ENCODE measurements at regions not wholly inside any gene's neighbourhood (a gene's known extent, or its start where the extent isn't known, plus 50 kb on each side); places are given as distances from the start of the nearest gene placed in this dataset.

GRCh38 chr11:92391364-92391763 lies 166.7 kb downstream of the FAT3 start:
- TF ChIP-seq FOXM1 (IDR thresholded peaks at IDR 0.05; ENCODE audit: borderline replicate concordance, low read depth) (no peak), CEBPB (IDR thresholded peaks at IDR 0.05) (no peak), TAF1 (IDR thresholded peaks at IDR 0.05; ENCODE audit: low read depth) (no peak), CREB1 (IDR thresholded peaks at IDR 0.05; ENCODE audit: low read depth) (no peak), TEAD4 (IDR thresholded peaks at IDR 0.05) (no peak), RAD21 (IDR thresholded peaks at IDR 0.05; ENCODE audit: low read depth) (no peak), MAX (IDR thresholded peaks at IDR 0.05) (no peak), TCF12 (IDR thresholded peaks at IDR 0.05; ENCODE audit: low read depth) (no peak)
- TF ChIP-seq, protein P1, sequence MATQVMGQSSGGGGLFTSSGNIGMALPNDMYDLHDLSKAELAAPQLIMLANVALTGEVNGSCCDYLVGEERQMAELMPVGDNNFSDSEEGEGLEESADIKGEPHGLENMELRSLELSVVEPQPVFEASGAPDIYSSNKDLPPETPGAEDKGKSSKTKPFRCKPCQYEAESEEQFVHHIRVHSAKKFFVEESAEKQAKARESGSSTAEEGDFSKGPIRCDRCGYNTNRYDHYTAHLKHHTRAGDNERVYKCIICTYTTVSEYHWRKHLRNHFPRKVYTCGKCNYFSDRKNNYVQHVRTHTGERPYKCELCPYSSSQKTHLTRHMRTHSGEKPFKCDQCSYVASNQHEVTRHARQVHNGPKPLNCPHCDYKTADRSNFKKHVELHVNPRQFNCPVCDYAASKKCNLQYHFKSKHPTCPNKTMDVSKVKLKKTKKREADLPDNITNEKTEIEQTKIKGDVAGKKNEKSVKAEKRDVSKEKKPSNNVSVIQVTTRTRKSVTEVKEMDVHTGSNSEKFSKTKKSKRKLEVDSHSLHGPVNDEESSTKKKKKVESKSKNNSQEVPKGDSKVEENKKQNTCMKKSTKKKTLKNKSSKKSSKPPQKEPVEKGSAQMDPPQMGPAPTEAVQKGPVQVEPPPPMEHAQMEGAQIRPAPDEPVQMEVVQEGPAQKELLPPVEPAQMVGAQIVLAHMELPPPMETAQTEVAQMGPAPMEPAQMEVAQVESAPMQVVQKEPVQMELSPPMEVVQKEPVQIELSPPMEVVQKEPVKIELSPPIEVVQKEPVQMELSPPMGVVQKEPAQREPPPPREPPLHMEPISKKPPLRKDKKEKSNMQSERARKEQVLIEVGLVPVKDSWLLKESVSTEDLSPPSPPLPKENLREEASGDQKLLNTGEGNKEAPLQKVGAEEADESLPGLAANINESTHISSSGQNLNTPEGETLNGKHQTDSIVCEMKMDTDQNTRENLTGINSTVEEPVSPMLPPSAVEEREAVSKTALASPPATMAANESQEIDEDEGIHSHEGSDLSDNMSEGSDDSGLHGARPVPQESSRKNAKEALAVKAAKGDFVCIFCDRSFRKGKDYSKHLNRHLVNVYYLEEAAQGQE (IDR thresholded peaks at IDR 0.05; ENCODE audit: low read depth) = no peak

GRCh38 chr11:92391808-92392207 lies 167.2 kb downstream of the FAT3 start:
- TF ChIP-seq RAD21 (IDR thresholded peaks at IDR 0.05; ENCODE audit: low read depth) (no peak), MAX (IDR thresholded peaks at IDR 0.05) (no peak), NFIC (IDR thresholded peaks at IDR 0.05) (no peak), EP300 (IDR thresholded peaks at IDR 0.05; ENCODE audit: borderline replicate concordance) (no peak), CEBPB (IDR thresholded peaks at IDR 0.05) (no peak), TEAD4 (IDR thresholded peaks at IDR 0.05) (no peak), YY1 (IDR thresholded peaks at IDR 0.05; ENCODE audit: low read depth) (no peak), ZBTB7A (IDR thresholded peaks at IDR 0.05; ENCODE audit: low read depth) (no peak), TCF12 (IDR thresholded peaks at IDR 0.05; ENCODE audit: low read depth) (no peak), TAF1 (IDR thresholded peaks at IDR 0.05; ENCODE audit: low read depth) (no peak), EGR1 (IDR thresholded peaks at IDR 0.05) (no peak), CREB1 (IDR thresholded peaks at IDR 0.05; ENCODE audit: low read depth) (no peak), FOXM1 (IDR thresholded peaks at IDR 0.05; ENCODE audit: borderline replicate concordance, low read depth) (no peak)
- TF ChIP-seq, protein P2, sequence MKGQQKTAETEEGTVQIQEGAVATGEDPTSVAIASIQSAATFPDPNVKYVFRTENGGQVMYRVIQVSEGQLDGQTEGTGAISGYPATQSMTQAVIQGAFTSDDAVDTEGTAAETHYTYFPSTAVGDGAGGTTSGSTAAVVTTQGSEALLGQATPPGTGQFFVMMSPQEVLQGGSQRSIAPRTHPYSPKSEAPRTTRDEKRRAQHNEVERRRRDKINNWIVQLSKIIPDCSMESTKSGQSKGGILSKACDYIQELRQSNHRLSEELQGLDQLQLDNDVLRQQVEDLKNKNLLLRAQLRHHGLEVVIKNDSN (IDR thresholded peaks at IDR 0.05) = no peak
- TF ChIP-seq, protein P1 (IDR thresholded peaks at IDR 0.05; ENCODE audit: low read depth) = no peak

- no peak for TF ChIP-seq CREB1 (IDR thresholded peaks at IDR 0.05; ENCODE audit: low read depth)
- TF ChIP-seq, protein P2 (IDR thresholded peaks at IDR 0.05) = no peak
Measured at GRCh38 chr11:92393218-92393617, 168.6 kb downstream of the FAT3 start.

GRCh38 chr11:92396133-92396532 lies 171.5 kb downstream of the FAT3 start:
- TF ChIP-seq FOXM1 (IDR thresholded peaks at IDR 0.05; ENCODE audit: borderline replicate concordance, low read depth) (no peak), TEAD4 (IDR thresholded peaks at IDR 0.05) (no peak), RAD21 (IDR thresholded peaks at IDR 0.05; ENCODE audit: low read depth) (no peak)
- TF ChIP-seq, protein P1 (IDR thresholded peaks at IDR 0.05; ENCODE audit: low read depth) = no peak
- TF ChIP-seq, protein P2 (IDR thresholded peaks at IDR 0.05) = no peak

DNA sequence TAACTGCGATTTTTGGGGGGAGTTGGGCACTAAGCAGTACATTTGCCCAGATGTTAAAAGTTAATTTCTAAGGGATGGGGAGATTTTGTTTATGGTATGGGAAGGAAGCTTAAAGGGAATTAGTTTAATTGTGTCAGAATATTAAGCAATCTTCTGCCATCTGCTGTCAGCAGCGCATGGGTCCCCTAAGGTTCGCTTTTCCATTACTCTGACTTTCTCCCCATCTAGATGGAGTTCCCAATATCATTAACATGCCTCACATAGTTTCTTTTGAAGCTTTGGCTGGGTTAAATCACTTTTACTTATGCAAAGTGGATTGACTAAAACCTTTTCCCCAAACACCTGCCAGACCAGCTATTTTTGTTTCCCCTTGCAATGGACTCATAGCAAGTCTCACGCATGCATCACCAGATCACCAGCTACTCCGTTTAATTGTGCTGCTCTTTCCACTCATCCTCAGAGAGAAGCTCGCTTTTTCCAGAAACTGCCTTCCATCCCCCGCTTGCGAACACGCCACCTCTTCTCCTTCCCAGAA lies 172.7 kb downstream of the FAT3 start:
- TF ChIP-seq FOXM1 (IDR thresholded peaks at IDR 0.05; ENCODE audit: borderline replicate concordance, low read depth) (no peak), YY1 (IDR thresholded peaks at IDR 0.05; ENCODE audit: low read depth) (no peak), TCF12 (IDR thresholded peaks at IDR 0.05; ENCODE audit: low read depth) (no peak), CREB1 (IDR thresholded peaks at IDR 0.05; ENCODE audit: low read depth) (no peak), NFIC (IDR thresholded peaks at IDR 0.05) (no peak), RAD21 (IDR thresholded peaks at IDR 0.05; ENCODE audit: low read depth) (no peak), TAF1 (IDR thresholded peaks at IDR 0.05; ENCODE audit: low read depth) (no peak)
- TF ChIP-seq, protein P2 (IDR thresholded peaks at IDR 0.05) = no peak
- TF ChIP-seq, protein P1 (IDR thresholded peaks at IDR 0.05; ENCODE audit: low read depth) = no peak
